Gastroesophageal sphincter (tissue), 3 donors: ENCODE measurements at regions not wholly inside any gene's neighbourhood (a gene's known extent, or its start where the extent isn't known, plus 50 kb on each side); places are given as distances from the start of the nearest gene placed in this dataset.

ENCODE experiments used
- EP300 ChIP-seq: sonication (generic); formaldehyde crosslinking; IDR thresholded peaks from one replicate; pipeline ENCODE4 v1.6.1; 2017; ENCODE audit warnings: antibody characterized with exemption, mild to moderate bottlenecking
- POLR2AphosphoS5 ChIP-seq: sonication (generic); formaldehyde crosslinking; IDR thresholded peaks from one replicate; pipeline ENCODE4 v1.6.1; 2017; ENCODE audit warnings: antibody characterized with exemption
- TF ChIP-seq, protein P1 (sequence below), 4 experiments: fragments of 200-600 bp in 2 of 4; fragments of 450-650 bp in 2 of 4; sonication (generic) in 1 of 4; IDR thresholded peaks; one replicate each; pipeline ENCODE4 v1.5.1; 2017 to 2019; ENCODE audit warnings: antibody characterized with exemption in 4 of 4, mild to moderate bottlenecking in 2 of 4, moderate library complexity in 2 of 4

DNA sequence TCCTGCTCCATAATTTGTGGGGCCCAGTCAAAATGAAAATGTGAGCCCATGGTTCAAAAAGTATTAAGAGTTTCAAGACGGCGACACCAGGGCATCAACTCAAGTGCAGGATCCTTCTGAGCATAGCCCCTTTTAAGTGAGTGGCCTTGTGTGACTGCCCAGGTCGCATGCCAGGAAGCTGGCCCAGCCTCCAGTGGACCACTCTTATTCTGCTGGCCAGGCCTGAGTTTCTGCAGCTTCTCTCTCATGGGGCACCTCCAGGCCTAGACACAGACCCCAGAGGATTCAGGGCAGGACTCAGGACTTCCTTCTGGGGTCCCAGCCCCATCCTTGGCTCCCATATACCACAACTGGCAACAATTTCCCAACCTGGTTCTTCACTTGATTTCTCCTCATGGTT lies 83.5 kb upstream of the HAAO start:
- TF ChIP-seq, protein P1, sequence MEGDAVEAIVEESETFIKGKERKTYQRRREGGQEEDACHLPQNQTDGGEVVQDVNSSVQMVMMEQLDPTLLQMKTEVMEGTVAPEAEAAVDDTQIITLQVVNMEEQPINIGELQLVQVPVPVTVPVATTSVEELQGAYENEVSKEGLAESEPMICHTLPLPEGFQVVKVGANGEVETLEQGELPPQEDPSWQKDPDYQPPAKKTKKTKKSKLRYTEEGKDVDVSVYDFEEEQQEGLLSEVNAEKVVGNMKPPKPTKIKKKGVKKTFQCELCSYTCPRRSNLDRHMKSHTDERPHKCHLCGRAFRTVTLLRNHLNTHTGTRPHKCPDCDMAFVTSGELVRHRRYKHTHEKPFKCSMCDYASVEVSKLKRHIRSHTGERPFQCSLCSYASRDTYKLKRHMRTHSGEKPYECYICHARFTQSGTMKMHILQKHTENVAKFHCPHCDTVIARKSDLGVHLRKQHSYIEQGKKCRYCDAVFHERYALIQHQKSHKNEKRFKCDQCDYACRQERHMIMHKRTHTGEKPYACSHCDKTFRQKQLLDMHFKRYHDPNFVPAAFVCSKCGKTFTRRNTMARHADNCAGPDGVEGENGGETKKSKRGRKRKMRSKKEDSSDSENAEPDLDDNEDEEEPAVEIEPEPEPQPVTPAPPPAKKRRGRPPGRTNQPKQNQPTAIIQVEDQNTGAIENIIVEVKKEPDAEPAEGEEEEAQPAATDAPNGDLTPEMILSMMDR (IDR thresholded peaks at IDR 0.05), result no peak
- TF ChIP-seq EP300 (no peak), POLR2AphosphoS5 (no peak)
